K562 (cell line): ENCODE measurements at regions not wholly inside any gene's neighbourhood (a gene's known extent, or its start where the extent isn't known, plus 50 kb on each side); places are given as distances from the start of the nearest gene placed in this dataset.

ENCODE experiments used
- BRF2 ChIP-seq: IDR thresholded peaks from 3 replicates; pipeline ENCODE4 v1.6.1; 2011; ENCODE audit warnings: borderline replicate concordance, mild to moderate bottlenecking; ENCODE audit not compliant: insufficient read length, insufficient read depth
- E2F1 ChIP-seq: sonication (generic); formaldehyde crosslinking; IDR thresholded peaks from 2 replicates; pipeline ENCODE4 v1.8.1; 2023; ENCODE audit warnings: mild to moderate bottlenecking, missing genetic modification reagents, moderate library complexity
- ELF4 ChIP-seq: fragments of 450-650 bp; formaldehyde crosslinking; IDR thresholded peaks from 2 replicates; pipeline ENCODE4 v1.4.0; 2022; ENCODE audit warnings: missing genetic modification characterization
- GATA2 ChIP-seq: sonication (generic); formaldehyde crosslinking; IDR thresholded peaks from 2 replicates; pipeline ENCODE4 v1.4.0; 2020; ENCODE audit warnings: mild to moderate bottlenecking, missing genetic modification reagents
- GTF2A2 ChIP-seq: IDR thresholded peaks from 2 replicates; pipeline ENCODE4 v1.6.1; 2016; ENCODE audit warnings: mild to moderate bottlenecking, missing genetic modification characterization, missing compliant biosample characterization
- HDAC2 ChIP-seq: fragments of 450-650 bp; IDR thresholded peaks from 2 replicates; pipeline ENCODE4 v1.6.1; 2016; ENCODE audit warnings: mild to moderate bottlenecking
- HNRNPK ChIP-seq: fragments of 200-400 bp; formaldehyde crosslinking; IDR thresholded peaks from one replicate; pipeline ENCODE4 v1.6.1; 2018; ENCODE audit warnings: mild to moderate bottlenecking, low read depth, low read length; ENCODE audit not compliant: poor library complexity, severe bottlenecking
- KDM4B ChIP-seq, 2 experiments: fragments of 450-650 bp in 1 of 2; sonication (generic) in 1 of 2; IDR thresholded peaks; 2 replicates each; pipeline ENCODE4 v1.6.1; 2016 to 2017; ENCODE audit warnings: borderline replicate concordance in 2 of 2, antibody characterized with exemption in 1 of 2, low read depth in 1 of 2, mild to moderate bottlenecking in 1 of 2
- NCOA1 ChIP-seq: fragments of 450-650 bp; IDR thresholded peaks from 2 replicates; pipeline ENCODE4 v1.6.1; 2016; ENCODE audit warnings: low read depth
- POLR2AphosphoS5 ChIP-seq: IDR thresholded peaks from 2 replicates; pipeline ENCODE4 v1.6.1; 2011; ENCODE audit warnings: mild to moderate bottlenecking, low read depth, low read length, moderate library complexity; ENCODE audit not compliant: control insufficient read depth, insufficient read depth
- TOE1 ChIP-seq, 2 experiments: fragments of 450-650 bp in 1 of 2; sonication (generic) in 1 of 2; formaldehyde crosslinking in 1 of 2; IDR thresholded peaks; 2 replicates each; pipeline versions ENCODE4 v1.7.1 to v1.8.0; 2016 to 2022; ENCODE audit warnings: borderline replicate concordance in 2 of 2, mild to moderate bottlenecking in 2 of 2, antibody characterized with exemption in 1 of 2, inconsistent platforms in 1 of 2, low read depth in 1 of 2, missing genetic modification reagents in 1 of 2, moderate library complexity in 1 of 2
- TRIM24 ChIP-seq, 2 experiments: fragments of 450-650 bp; IDR thresholded peaks; 2 replicates each; pipeline ENCODE4 v1.6.1; 2016
- ZBTB40 ChIP-seq, 2 experiments: fragments of 450-650 bp in 1 of 2; sonication (generic) in 1 of 2; formaldehyde crosslinking in 1 of 2; IDR thresholded peaks; 2 replicates each; pipeline versions ENCODE4 v1.7.1 to v1.9.0; 2016 to 2022; ENCODE audit warnings: inconsistent platforms in 1 of 2, mild to moderate bottlenecking in 1 of 2, missing genetic modification reagents in 1 of 2
- ZNF124 ChIP-seq: sonication (generic); formaldehyde crosslinking; IDR thresholded peaks from 2 replicates; pipeline ENCODE4 v1.8.1; 2022; ENCODE audit warnings: missing genetic modification reagents
- ZNF717 ChIP-seq: fragments of 250-450 bp; sonication (Bioruptor Pico); IDR thresholded peaks from 2 replicates; pipeline ENCODE4 v1.5.0; 2021

GRCh38 chr9:129496473-129497004 is 124.4 kb downstream of the C9orf50 start (continued):
- peak; percentile 46; the same call in 1 of the 2 replicates for TF ChIP-seq ZBTB40 (IDR thresholded peaks at IDR 0.05)
- TF ChIP-seq ZBTB40 (CRISPR knock-in tag; IDR thresholded peaks at IDR 0.05): no peak
- no peak for TF ChIP-seq HDAC2
- no peak for TF ChIP-seq HNRNPK
- 0 out of 2 replicates have a peak, but pooled peaks have one; percentile 32 for TF ChIP-seq POLR2AphosphoS5
- TF ChIP-seq ZNF124: no peak
- no peak for TF ChIP-seq ELF4 (CRISPR knock-in tag)
- no peak for TF ChIP-seq E2F1
- no peak for TF ChIP-seq GTF2A2 (tag)
- no peak for TF ChIP-seq ZNF717 (CRISPR knock-in tag)
- no peak for TF ChIP-seq NCOA1
- TF ChIP-seq TRIM24 (IDR thresholded peaks at IDR 0.05): no peak
- no peak for TF ChIP-seq TOE1 (IDR thresholded peaks at IDR 0.05; ENCODE audit: borderline replicate concordance)
- TF ChIP-seq TOE1 (CRISPR knock-in tag; IDR thresholded peaks at IDR 0.05; ENCODE audit: borderline replicate concordance, low read depth): 0 out of 2 replicates have a peak, but pooled peaks have one; percentile 29
- no peak for TF ChIP-seq BRF2
- no peak for TF ChIP-seq KDM4B (IDR thresholded peaks at IDR 0.05; ENCODE audit: borderline replicate concordance in 2 of 2, low read depth in 1 of 2)
- no peak for TF ChIP-seq GATA2 (CRISPR knock-in tag)
